ENCODE measurements at regions not wholly inside any gene's neighbourhood (a gene's known extent, or its start where the extent isn't known, plus 50 kb on each side); places are given as distances from the start of the nearest gene placed in this dataset.

GRCh38 chr3:23648996-23649395, 156.8 kb upstream of the UBE2E1 start:
- POLR2A ChIA-PET (ENCODE audit: low non-redundant PET) = no interaction called here

GRCh38 chr3:23649448-23649847, 156.3 kb upstream of the UBE2E1 start:
- no peak overlapping the region for H3K27ac ChIP-seq
- POLR2A ChIA-PET (ENCODE audit: low non-redundant PET) = no interaction called here

More at GRCh38 chr3:23648996-23649395, 156.8 kb upstream of the UBE2E1 start:
- CTCF ChIA-PET = interaction anchor here (0.5 kb wide), 1 partner anchor 1038 kb away, joined by 3 read pairs; no protein-coding TSS in a partner anchor
- no peak for DNase-seq (ENCODE audit: low spot score)
- TF ChIP-seq CTCF (conservative IDR thresholded peaks at IDR 0.05; ENCODE audit: low read depth) = no peak
- H3K27ac ChIP-seq = no peak overlapping the region

GRCh38 chr3:23650371-23651140, 155.2 kb upstream of the UBE2E1 start:
- CTCF ChIA-PET = no interaction called here
- H3K27ac ChIP-seq = no peak overlapping the region
- no peak for TF ChIP-seq CTCF (conservative IDR thresholded peaks at IDR 0.05; ENCODE audit: low read depth)
- POLR2A ChIA-PET (ENCODE audit: low non-redundant PET) = no interaction called here
- peak; percentile 66 for DNase-seq (ENCODE audit: low spot score)

More at GRCh38 chr3:23649448-23649847, 156.3 kb upstream of the UBE2E1 start:
- DNase-seq (ENCODE audit: low spot score) = no peak
- CTCF ChIA-PET = interaction anchor here (0.5 kb wide), 1 partner anchor 1038 kb away, joined by 3 read pairs; no protein-coding TSS in a partner anchor
- TF ChIP-seq CTCF (conservative IDR thresholded peaks at IDR 0.05; ENCODE audit: low read depth) = no peak

GRCh38 chr3:23653647-23654525, 151.9 kb upstream of the UBE2E1 start:
- POLR2A ChIA-PET (ENCODE audit: low non-redundant PET) = no interaction called here
- no peak for DNase-seq (ENCODE audit: low spot score)
- no peak overlapping the region for H3K27ac ChIP-seq
- TF ChIP-seq CTCF (conservative IDR thresholded peaks at IDR 0.05; ENCODE audit: low read depth) = no peak
- CTCF ChIA-PET = no interaction called here

- ChIA-PET POLR2A (ENCODE audit: low non-redundant PET) (no interaction called here), CTCF (no interaction called here)
- no peak for DNase-seq (ENCODE audit: low spot score)
- TF ChIP-seq CTCF (conservative IDR thresholded peaks at IDR 0.05; ENCODE audit: low read depth) = no peak
- H3K27ac ChIP-seq = no peak overlapping the region
These were observed 151.2 kb upstream of the UBE2E1 start for GRCh38 chr3:23654571-23654970.

- no peak for TF ChIP-seq CTCF (conservative IDR thresholded peaks at IDR 0.05; ENCODE audit: low read depth)
- no peak overlapping the region for H3K27ac ChIP-seq
- ChIA-PET CTCF (no interaction called here), POLR2A (ENCODE audit: low non-redundant PET) (no interaction called here)
- DNase-seq (ENCODE audit: low spot score) = no peak
These were observed 150.0 kb upstream of the UBE2E1 start for GRCh38 chr3:23655749-23656148.
